NB4 (cell line): ENCODE measurements at regions not wholly inside any gene's neighbourhood (a gene's known extent, or its start where the extent isn't known, plus 50 kb on each side); places are given as distances from the start of the nearest gene placed in this dataset.

ENCODE experiments used
- MYC ChIP-seq: IDR thresholded peaks from 2 replicates; pipeline ENCODE4 v1.6.1; 2011; ENCODE audit warnings: low read depth, low read length
- POLR2A ChIP-seq: IDR thresholded peaks from 2 replicates; pipeline ENCODE4 v1.6.1; 2011; ENCODE audit warnings: mild to moderate bottlenecking; ENCODE audit not compliant: insufficient read length; ENCODE audit errors: extremely low read depth
- TF ChIP-seq, protein P1 (sequence below): IDR thresholded peaks from one replicate; pipeline ENCODE4 v1.5.1; 2012; ENCODE audit warnings: low read depth, low read length

GRCh38 chr6:78583079-78583478 is 284.3 kb upstream of the IRAK1BP1 start:
- TF ChIP-seq, protein P1, sequence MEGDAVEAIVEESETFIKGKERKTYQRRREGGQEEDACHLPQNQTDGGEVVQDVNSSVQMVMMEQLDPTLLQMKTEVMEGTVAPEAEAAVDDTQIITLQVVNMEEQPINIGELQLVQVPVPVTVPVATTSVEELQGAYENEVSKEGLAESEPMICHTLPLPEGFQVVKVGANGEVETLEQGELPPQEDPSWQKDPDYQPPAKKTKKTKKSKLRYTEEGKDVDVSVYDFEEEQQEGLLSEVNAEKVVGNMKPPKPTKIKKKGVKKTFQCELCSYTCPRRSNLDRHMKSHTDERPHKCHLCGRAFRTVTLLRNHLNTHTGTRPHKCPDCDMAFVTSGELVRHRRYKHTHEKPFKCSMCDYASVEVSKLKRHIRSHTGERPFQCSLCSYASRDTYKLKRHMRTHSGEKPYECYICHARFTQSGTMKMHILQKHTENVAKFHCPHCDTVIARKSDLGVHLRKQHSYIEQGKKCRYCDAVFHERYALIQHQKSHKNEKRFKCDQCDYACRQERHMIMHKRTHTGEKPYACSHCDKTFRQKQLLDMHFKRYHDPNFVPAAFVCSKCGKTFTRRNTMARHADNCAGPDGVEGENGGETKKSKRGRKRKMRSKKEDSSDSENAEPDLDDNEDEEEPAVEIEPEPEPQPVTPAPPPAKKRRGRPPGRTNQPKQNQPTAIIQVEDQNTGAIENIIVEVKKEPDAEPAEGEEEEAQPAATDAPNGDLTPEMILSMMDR: no peak
- TF ChIP-seq POLR2A: no peak
- TF ChIP-seq MYC: no peak
